Inflammatory macrophage treated with lipopolysaccharide for 4 hours (primary cell): ENCODE measurements at regions not wholly inside any gene's neighbourhood (a gene's known extent, or its start where the extent isn't known, plus 50 kb on each side); places are given as distances from the start of the nearest gene placed in this dataset.
A peak's percentile ranks its signal among the peaks of the same experiment; 100 is the strongest.

Source experiments
- DNase-seq: peaks from one replicate; pipeline ENCODE4 v3.0.0-alpha.2; 2020

DNA sequence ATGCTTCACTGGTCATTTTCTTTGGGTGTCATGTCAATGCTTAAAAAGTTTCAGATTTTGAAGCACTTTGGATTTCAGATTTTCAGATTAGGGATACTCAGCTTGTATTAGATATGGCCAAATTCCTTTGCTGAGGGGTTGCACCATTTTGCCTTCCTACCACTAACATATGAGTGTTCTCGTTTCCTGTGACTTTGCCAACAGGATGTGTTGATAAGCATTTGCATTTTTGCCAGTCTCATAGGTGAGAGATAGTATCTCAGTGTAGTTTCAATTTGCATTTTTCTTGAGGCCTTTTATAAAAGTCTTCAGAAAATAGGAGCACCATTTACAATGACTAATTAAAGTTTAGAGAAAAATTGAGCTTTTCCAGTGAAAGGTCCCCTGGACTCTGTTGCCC is 71.6 kb upstream of the CLCN4 start:
- DNase-seq, result no peak

DNA sequence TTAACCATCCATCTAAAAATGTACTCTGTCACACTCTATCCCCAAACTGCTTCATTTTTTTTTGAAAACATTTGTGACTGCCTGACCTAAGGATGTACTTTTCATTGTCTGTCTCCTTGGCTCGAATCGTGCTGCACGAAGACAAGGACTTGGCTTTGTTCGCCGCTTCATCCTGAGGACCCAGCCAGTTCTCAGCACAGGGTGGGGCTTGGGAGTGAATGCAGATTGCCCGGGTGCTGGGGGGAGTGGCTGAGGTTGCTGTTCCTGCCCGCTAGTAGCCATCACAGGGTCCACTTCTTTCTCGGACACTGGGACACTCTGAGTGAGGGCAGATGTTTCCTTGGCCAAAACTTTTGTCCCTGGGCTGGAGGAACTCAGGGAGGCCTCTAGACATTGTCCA is 70.1 kb upstream of the CLCN4 start:
- no peak for DNase-seq

DNA sequence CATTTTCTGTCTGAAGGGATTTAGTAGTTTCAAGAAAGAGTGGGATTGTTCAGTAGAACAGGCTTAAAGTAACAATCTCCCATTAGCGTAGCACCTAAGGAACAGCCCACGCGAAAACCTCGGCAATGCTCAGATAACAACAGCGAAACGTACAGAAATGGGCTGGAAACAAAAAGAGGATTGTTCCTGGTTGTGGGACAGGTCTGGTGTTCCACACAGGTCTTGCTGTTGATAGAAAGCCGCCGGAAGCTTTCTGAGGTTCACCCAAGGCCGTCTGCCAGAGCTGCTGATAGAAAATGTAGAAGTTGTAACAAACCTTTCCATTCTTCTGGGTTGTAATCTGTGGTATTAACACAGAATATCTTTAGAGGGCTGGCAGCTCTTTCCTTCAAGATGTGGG is 69.4 kb upstream of the CLCN4 start:
- no peak for DNase-seq

DNA sequence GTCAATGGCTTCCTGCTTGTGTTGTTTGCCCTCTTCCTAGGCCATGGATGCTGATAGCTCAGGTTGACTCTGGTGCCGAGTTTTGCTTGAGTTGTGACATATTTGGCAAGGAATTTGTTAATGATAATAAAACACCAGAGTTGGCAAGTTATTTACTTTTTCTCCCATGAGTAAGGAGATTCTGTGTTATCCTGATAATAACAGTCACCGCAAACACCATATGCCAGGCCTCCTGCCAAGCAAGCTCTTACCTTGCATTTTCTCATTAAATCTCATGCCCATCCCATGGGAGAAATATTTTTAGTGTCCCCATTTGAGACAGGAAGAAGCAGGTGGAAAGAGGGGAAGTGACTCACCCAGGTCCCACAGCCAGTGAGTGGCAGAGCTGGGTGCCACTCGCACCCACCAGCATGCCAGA is 67.4 kb upstream of the CLCN4 start:
- no peak for DNase-seq

DNA sequence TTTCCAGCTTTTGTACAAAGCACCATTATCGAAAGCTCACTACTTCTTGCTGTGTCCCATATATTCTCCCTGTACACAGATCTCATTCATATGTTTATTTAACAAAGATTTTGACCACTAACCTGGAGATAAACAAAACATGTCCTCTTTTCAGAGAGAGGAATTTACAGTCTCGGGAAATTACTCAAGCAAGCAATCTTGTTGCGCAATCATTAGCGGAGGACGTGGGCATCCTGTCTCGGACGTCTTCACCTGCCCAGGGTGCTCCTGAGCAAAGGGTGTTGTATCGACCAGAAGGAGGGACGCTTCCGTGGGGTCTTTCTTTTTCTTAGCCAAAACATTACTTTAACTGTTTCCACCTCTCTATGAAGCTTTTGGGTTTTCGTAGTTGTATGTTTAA is 66.5 kb upstream of the CLCN4 start:
- DNase-seq, result no peak

DNA sequence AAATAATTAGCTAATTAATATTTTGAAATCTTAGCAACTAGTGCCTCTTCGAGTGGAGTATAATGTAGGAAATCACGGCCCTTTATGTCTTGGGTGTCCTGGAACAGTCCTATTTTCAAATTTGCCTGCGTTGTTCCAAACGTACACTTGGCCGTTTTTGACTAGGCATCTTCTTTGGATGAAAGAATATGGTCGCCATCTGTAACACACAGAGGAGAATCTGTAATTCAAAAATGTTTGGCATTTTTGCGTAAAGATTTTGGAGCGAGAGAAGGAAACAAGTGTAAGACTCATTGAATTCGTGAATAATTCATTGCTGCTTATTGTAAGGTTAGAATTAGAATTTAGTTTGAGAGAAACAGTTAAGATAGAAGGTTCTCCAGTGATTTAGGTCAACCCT is 61.5 kb upstream of the CLCN4 start:
- no peak for DNase-seq

DNA sequence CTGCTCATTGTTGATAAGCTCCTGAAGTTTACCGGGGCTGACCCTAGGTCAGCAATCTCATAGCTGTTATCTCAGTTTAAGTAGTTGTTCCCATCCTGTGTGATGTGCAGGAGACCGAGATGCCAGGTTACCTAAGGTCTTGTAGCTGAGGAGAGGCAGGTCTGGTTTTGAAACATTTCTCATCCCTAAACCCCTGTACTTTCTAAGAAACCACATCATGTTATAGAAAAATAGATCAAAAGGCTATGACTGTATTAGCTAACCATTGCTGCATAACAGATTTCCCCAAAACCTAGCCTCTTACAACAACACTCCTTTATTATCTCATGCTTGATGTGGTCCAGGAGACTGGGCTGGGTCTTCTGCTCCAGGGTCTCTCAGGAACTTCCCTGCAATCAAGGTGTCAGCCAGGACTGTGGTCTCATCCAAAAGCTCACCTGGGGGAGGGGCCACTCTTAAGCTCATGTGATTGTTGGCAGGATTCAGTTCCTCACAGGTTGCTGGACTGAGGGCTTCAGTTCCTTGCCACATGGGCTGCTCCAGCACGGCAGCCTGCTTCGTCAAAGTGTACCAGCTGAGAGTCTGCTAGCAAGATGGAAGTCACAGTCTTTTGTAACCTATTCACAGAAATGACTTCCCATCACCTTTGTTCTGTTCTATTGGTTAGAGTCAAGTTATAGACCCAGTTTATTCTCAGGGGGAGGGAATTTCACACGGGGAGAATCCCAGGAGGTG is 60.9 kb upstream of the CLCN4 start:
- no peak for DNase-seq

DNA sequence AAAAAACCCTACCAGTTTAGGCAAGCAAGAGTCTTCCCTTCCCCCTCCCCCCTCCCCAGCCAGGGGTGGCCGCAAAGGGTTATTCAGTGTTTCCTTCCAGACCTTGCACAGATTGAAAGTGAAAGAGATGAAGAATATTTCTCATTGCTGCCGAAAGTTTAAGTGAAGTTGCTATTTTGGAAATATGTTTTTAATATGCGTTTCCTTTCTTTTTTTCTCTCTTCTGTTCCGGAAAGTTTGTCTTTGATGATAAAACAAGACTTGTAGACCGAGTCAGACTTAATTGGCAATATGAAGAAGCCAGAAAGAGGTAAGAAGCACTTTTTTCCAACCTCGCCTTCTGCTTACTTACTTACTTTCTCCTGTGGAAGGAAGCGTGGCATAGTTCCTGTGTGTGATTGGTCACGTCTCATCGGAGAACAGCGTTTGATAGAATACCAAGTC is 58.5 kb upstream of the CLCN4 start:
- peak; percentile 65 for DNase-seq

DNA sequence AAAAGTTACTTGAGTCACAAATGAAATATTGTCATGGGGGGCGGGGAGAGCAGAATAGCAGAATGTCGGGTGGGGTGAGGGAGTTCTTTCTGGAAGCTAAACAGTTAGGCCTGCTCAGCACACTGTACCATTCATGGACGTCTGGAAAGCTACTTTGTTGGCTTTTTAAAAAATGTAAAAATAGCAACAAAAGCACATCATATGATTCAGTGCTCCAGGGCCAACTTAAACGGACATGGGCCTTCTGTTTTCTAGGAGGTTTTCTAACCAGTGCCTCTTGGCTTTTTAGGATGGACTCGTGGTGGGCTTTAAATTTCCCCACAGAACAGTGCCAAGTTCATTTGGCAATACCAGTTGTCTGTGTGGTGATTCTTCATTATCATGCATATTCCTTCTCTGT is 57.4 kb upstream of the CLCN4 start:
- DNase-seq, result no peak

DNA sequence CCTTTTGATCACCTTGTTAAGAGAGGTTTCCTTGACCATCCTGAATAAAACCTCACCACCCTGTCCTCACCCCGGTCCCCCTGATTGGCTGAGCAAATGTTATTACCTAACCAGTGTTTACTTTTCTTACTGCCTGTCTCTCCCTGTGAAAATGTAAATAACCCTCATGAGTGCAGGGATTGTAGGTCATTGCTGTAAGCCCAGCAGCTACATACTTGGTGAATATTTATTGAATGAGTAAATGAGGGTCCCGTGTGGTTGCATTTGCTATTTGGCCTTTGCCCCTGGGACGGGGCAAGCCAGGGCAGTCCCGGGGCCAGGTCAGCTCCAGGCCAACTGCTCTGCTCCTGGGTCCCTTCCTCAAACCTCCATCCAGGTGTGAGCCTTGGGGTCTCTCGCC is 55.5 kb upstream of the CLCN4 start:
- DNase-seq, result no peak

DNA sequence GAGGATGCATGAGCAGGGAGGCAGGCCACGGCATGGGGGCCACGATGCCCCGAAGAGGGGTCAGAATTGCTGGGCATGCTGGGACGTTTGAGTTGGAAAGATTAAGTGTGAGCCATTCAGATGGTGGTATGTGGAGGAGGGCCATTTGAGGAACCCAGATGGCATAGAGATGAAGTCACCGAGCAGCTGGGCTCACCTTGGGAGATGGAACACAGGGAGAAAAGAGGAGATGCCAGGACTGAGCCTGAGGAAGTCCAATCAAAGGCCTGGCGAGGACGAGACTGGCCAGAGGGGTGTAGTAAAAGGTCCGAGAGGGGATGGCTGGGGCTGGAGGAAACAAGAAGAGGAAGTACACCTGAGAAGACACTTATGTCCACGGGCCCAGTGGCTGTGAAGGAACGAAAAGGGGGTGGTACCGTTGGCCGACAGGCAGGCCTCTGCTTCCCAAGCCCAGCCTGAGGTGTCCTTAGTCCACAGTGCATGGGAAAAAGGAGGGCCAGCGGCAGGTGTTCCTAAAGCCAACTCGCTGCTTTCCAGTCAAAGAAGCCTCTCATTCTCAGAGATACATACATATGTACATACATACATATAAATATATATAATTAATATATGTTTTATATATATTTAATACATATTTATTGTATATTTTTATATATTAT is 54.6 kb upstream of the CLCN4 start:
- no peak for DNase-seq

DNA sequence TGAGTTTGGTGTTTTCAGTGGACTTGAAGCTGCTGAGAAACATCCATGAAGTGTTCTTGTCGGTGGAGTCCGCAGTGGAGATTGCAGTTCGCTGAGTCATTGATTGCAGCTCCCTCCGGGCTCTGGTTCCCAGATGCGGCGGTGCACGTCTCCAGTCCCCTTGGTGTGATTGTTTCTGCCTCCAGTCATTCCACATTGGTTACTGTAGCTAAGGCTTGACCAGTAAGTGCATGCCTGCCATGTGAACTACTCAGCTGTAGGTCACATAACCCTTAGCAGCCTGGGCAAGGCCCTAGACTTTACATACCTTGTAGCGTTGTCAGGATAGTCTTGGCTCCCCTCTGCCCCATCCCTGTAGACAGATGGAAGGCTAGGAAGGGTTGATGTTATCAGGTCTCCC is 53.8 kb upstream of the CLCN4 start:
- peak; percentile 13 for DNase-seq

DNA sequence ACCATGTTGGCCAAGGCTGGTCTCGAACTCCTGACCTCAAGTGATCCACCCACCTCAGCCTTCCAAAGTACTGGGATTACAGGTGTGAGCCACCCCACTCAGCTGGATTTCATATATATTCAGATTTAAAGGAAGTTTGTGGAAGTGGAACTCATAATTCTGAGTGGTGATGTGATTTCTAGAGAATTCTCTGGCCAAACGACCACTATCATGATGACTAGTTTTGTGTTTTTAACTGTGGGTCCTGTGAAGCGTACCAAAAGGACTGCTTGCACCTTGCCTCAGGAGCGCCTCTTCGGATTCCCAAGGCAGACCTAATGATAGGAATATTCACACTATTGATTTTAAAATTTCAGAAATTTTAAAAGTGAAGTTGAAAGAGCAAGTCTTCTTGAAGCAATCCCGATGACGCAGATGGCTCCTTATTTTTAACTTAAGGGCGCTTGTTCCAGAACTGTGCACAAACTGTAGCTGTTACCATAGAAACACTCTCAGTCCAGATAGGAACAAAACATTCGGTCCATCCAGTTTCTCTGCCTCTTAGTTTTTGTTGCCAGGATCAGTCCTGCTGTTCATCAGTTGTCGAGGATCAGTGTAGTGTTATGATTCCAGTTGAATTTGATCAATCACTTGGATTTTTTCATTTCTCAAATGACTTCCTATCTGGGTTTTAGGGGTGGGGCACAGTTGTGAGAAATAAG is 51.7 kb upstream of the CLCN4 start:
- DNase-seq, result no peak

DNA sequence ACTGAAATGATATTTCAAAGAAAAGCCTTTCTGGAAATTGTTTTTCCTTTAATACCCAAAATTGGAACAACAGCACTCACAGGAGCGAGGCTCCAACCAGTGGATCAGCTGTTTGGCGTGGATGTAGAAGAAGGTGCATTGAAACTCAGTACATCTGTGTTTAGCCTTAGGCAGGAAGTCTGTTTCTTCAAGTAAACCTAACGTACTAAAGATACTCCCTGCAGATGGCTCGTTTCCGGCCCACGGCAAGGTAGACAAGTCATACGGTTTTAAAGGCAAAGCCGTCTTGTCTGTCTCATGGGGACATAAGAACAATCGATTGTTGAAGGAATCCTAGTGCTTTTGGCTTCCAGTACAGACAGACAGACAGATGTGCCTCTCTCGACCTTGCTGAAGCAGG is 50.0 kb upstream of the CLCN4 start:
- DNase-seq, result no peak
